ENCODE measurements at regions not wholly inside any gene's neighbourhood (a gene's known extent, or its start where the extent isn't known, plus 50 kb on each side); places are given as distances from the start of the nearest gene placed in this dataset.

GRCh38 chr11:134647066-134647743 lies 235.2 kb upstream of the B3GAT1 start:
- DNase-seq (ENCODE audit: low spot score), result no peak

- no peak for DNase-seq (ENCODE audit: low spot score)
Observed at GRCh38 chr11:134646561-134646960, 234.5 kb upstream of the B3GAT1 start.

GRCh38 chr11:134645576-134645975 lies 233.5 kb upstream of the B3GAT1 start:
- DNase-seq (ENCODE audit: low spot score), result no peak

GRCh38 chr11:134644476-134645456 lies 232.7 kb upstream of the B3GAT1 start:
- no peak for DNase-seq (ENCODE audit: low spot score)

- DNase-seq (ENCODE audit: low spot score), result no peak
Observed at GRCh38 chr11:134643115-134644012, 231.3 kb upstream of the B3GAT1 start.

GRCh38 chr11:134642206-134642605 lies 230.2 kb upstream of the B3GAT1 start:
- no peak for DNase-seq (ENCODE audit: low spot score)

GRCh38 chr11:134640971-134641968 lies 229.2 kb upstream of the B3GAT1 start:
- DNase-seq (ENCODE audit: low spot score), result no peak

GRCh38 chr11:134640536-134640935 lies 228.5 kb upstream of the B3GAT1 start:
- DNase-seq (ENCODE audit: low spot score), result no peak

- peak; percentile 35 for DNase-seq (ENCODE audit: low spot score)
Observed at GRCh38 chr11:134639586-134640330, 227.7 kb upstream of the B3GAT1 start.

GRCh38 chr11:134638796-134639430 lies 226.9 kb upstream of the B3GAT1 start:
- DNase-seq (ENCODE audit: low spot score), result no peak

- DNase-seq (ENCODE audit: low spot score), result no peak
Observed at GRCh38 chr11:134637091-134638015, 225.3 kb upstream of the B3GAT1 start.

- DNase-seq (ENCODE audit: low spot score), result no peak
Observed at GRCh38 chr11:134636071-134636470, 224.0 kb upstream of the B3GAT1 start.

GRCh38 chr11:134634897-134635831 lies 223.1 kb upstream of the B3GAT1 start:
- no peak for DNase-seq (ENCODE audit: low spot score)

- no peak for DNase-seq (ENCODE audit: low spot score)
Observed at GRCh38 chr11:134633276-134633675, 221.2 kb upstream of the B3GAT1 start.

- DNase-seq (ENCODE audit: low spot score), result no peak
Observed at GRCh38 chr11:134632347-134633119, 220.5 kb upstream of the B3GAT1 start.

- DNase-seq (ENCODE audit: low spot score), result no peak
Observed at GRCh38 chr11:134630861-134631260, 218.8 kb upstream of the B3GAT1 start.
